H1 (cell line): ENCODE measurements at regions not wholly inside any gene's neighbourhood (a gene's known extent, or its start where the extent isn't known, plus 50 kb on each side); places are given as distances from the start of the nearest gene placed in this dataset.

Experiments used
- CTCF ChIA-PET: fragments of 300-600 bp; sonication (Branson Sonifier 250); formaldehyde crosslinking; loops from one replicate; lab custom pipeline; 2021; ENCODE audit not compliant: partially characterized antibody; lab: Charles Lee
- POLR2A ChIA-PET: fragments of 300-600 bp; sonication (Branson Sonifier 250); formaldehyde crosslinking; loops from one replicate; lab custom pipeline; 2021; ENCODE audit warnings: inconsistent platforms; ENCODE audit not compliant: partially characterized antibody; lab: Charles Lee
- DNase-seq, 2 experiments: peaks; one replicate each; pipeline versions ENCODE4 v3.0.0 to v3.0.0-alpha.2; 2010 to 2022; ENCODE audit warnings: low spot score in 2 of 2, low read depth in 1 of 2, mixed read lengths in 1 of 2
- FAIRE-seq: peaks from 2 replicates; lab custom pipeline; 2011; peaks lifted over from hg19 to GRCh38; lab: Jason Lieb, UNC
- H2AFZ ChIP-seq: 2 replicates; pipeline ENCODE4 v1.8.1; 2012; ENCODE audit warnings: low read length, inconsistent platforms
- H2AK5ac ChIP-seq: 2 replicates; pipeline ENCODE4 v1.6.1; 2013; ENCODE audit warnings: low read depth, low read length
- H2BK120ac ChIP-seq: replicated peaks from 2 replicates; pipeline ENCODE3; 2013; ENCODE audit warnings: low read depth, low read length, inconsistent platforms
- H2BK12ac ChIP-seq: 2 replicates; pipeline ENCODE4 v1.6.1; 2013; ENCODE audit warnings: low read depth, low read length
- H2BK15ac ChIP-seq: 2 replicates; pipeline ENCODE4 v1.6.1; 2013; ENCODE audit warnings: low read length
- H2BK20ac ChIP-seq: 2 replicates; pipeline ENCODE4 v1.6.1; 2013; ENCODE audit warnings: low read length
- H2BK5ac ChIP-seq: 2 replicates; pipeline ENCODE4 v1.6.1; 2013; ENCODE audit warnings: low read depth, low read length
- H3K14ac ChIP-seq: 2 replicates; pipeline ENCODE4 v1.6.1; 2013; ENCODE audit warnings: inconsistent platforms; ENCODE audit not compliant: insufficient read length
- H3K18ac ChIP-seq: 2 replicates; pipeline ENCODE4 v1.6.1; 2013; ENCODE audit warnings: low read length; ENCODE audit errors: extremely low read depth
- H3K23ac ChIP-seq: 2 replicates; pipeline ENCODE4 v1.6.1; 2013; ENCODE audit warnings: inconsistent platforms; ENCODE audit not compliant: insufficient read length
- H3K23me2 ChIP-seq: 2 replicates; pipeline ENCODE4 v1.6.1; 2013; ENCODE audit warnings: low read depth, low read length
- H3K27ac ChIP-seq: 2 replicates; pipeline ENCODE4 v1.6.1; 2011; ENCODE audit warnings: low read depth, low read length, inconsistent platforms
- H3K27me3 ChIP-seq, 4 experiments: replicated peaks in 1 of 4; 1 replicate in 1 of 4; 2 replicates in 3 of 4; pipeline versions ENCODE4 v1.6.1 to v1.8.1; 2011 to 2013; ENCODE audit warnings: low read length in 3 of 4, mild to moderate bottlenecking in 3 of 4, inconsistent platforms in 2 of 4, mixed read lengths in 2 of 4, moderate library complexity in 1 of 4; ENCODE audit not compliant: control insufficient read depth in 3 of 4, insufficient read depth in 3 of 4; ENCODE audit errors: extremely low read depth in 1 of 4
- H3K36me3 ChIP-seq, 4 experiments: 2 replicates each; pipeline versions ENCODE4 v1.6.1 to v1.8.1; 2011 to 2013; ENCODE audit warnings: mild to moderate bottlenecking in 4 of 4, low read length in 3 of 4, moderate library complexity in 2 of 4, control low read depth in 1 of 4, inconsistent platforms in 1 of 4; ENCODE audit not compliant: insufficient read depth in 4 of 4, control insufficient read depth in 2 of 4
- H3K4ac ChIP-seq: replicated peaks from 2 replicates; pipeline ENCODE3; 2013; ENCODE audit warnings: low read length, low read depth, mixed read lengths, inconsistent platforms; ENCODE audit not compliant: insufficient read length
- H3K4me1 ChIP-seq, 4 experiments: replicated peaks in 1 of 4; 1 replicate in 1 of 4; 2 replicates in 3 of 4; pipeline versions ENCODE4 v1.6.1 to v1.8.1; 2011 to 2013; ENCODE audit warnings: low read length in 3 of 4, inconsistent platforms in 2 of 4, mixed read lengths in 1 of 4; ENCODE audit not compliant: insufficient read depth in 4 of 4, control insufficient read depth in 3 of 4
- H3K4me2 ChIP-seq, 2 experiments: 2 replicates each; pipeline versions ENCODE4 v1.6.1 to v1.8.1; 2011 to 2013; ENCODE audit warnings: low read depth in 2 of 2, low read length in 2 of 2, control low read depth in 1 of 2, inconsistent platforms in 1 of 2, mild to moderate bottlenecking in 1 of 2; ENCODE audit not compliant: insufficient read depth in 1 of 2
- H3K4me3 ChIP-seq, 4 experiments: fragments of 200-600, 300-600 bp in 1 of 4; sonication (generic), shearing (Covaris generic), sonication (Bioruptor Twin) in 1 of 4; 2 replicates each; pipeline versions ENCODE4 v1.5.1 to v1.8.1; 2011 to 2016; ENCODE audit warnings: low read length in 4 of 4, low read depth in 3 of 4, control low read depth in 2 of 4, inconsistent platforms in 2 of 4, mild to moderate bottlenecking in 2 of 4, mixed read lengths in 1 of 4, moderate library complexity in 1 of 4; ENCODE audit not compliant: insufficient read depth in 2 of 4; ENCODE audit errors: extremely low read depth in 1 of 4
- H3K56ac ChIP-seq: replicated peaks from 2 replicates; pipeline ENCODE3; 2013; ENCODE audit warnings: low read depth, mild to moderate bottlenecking, mixed read lengths, low read length, inconsistent platforms; ENCODE audit not compliant: insufficient read length
- H3K79me1 ChIP-seq: 2 replicates; pipeline ENCODE4 v1.6.1; 2013; ENCODE audit warnings: low read depth, low read length, control low read depth
- H3K79me2 ChIP-seq, 2 experiments: 2 replicates each; pipeline versions ENCODE4 v1.6.1 to v1.8.1; 2012 to 2013; ENCODE audit warnings: low read length in 2 of 2, mild to moderate bottlenecking in 2 of 2, inconsistent platforms in 1 of 2; ENCODE audit not compliant: insufficient read depth in 2 of 2, control insufficient read depth in 1 of 2
- H3K9ac ChIP-seq, 4 experiments: replicated peaks in 1 of 4; 1 replicate in 1 of 4; 2 replicates in 3 of 4; pipeline versions ENCODE4 v1.6.1 to v1.8.1; 2011 to 2013; ENCODE audit warnings: low read depth in 3 of 4, low read length in 3 of 4, control low read depth in 2 of 4, mild to moderate bottlenecking in 2 of 4, moderate library complexity in 2 of 4, inconsistent platforms in 1 of 4; ENCODE audit errors: extremely low read depth in 1 of 4
- H3K9me3 ChIP-seq, 2 experiments: 2 replicates each; pipeline versions ENCODE4 v1.6.1 to v1.8.1; 2012 to 2013; ENCODE audit warnings: mild to moderate bottlenecking in 2 of 2, moderate library complexity in 2 of 2, control low read depth in 1 of 2, inconsistent platforms in 1 of 2, low read depth in 1 of 2, low read length in 1 of 2, mixed read lengths in 1 of 2; ENCODE audit not compliant: insufficient read depth in 2 of 2
- H4K20me1 ChIP-seq, 2 experiments: replicated peaks in 1 of 2; 2 replicates each; pipeline versions ENCODE3 to v1.8.1; 2011 to 2013; ENCODE audit warnings: inconsistent platforms in 2 of 2, low read length in 2 of 2, mild to moderate bottlenecking in 1 of 2; ENCODE audit not compliant: insufficient read depth in 2 of 2, control insufficient read depth in 1 of 2
- H4K5ac ChIP-seq: 2 replicates; pipeline ENCODE4 v1.6.1; 2013; ENCODE audit warnings: low read length, low read depth, mixed read lengths, inconsistent platforms; ENCODE audit not compliant: insufficient read length
- H4K8ac ChIP-seq: 2 replicates; pipeline ENCODE4 v1.8.0; 2013; ENCODE audit warnings: mild to moderate bottlenecking, moderate library complexity, low read length, inconsistent platforms; ENCODE audit not compliant: insufficient read depth; ENCODE audit errors: extremely low read depth
- H4K91ac ChIP-seq: replicated peaks from 2 replicates; pipeline ENCODE3; 2013; ENCODE audit warnings: low read length, mixed read lengths, inconsistent platforms; ENCODE audit not compliant: insufficient read length
- BACH1 ChIP-seq: IDR thresholded peaks from 2 replicates; pipeline ENCODE4 v1.6.1; 2012; ENCODE audit warnings: low read length, improper control_type of control experiment
- BRCA1 ChIP-seq: IDR thresholded peaks from 2 replicates; pipeline ENCODE4 v1.6.1; 2012; ENCODE audit warnings: low read depth, low read length, improper control_type of control experiment
- CTCF ChIP-seq, 3 experiments: IDR thresholded peaks; 1 replicate in 2 of 3; 2 replicates in 1 of 3; pipeline versions ENCODE4 v1.5.1 to v1.6.1; 2011; ENCODE audit warnings: low read length in 3 of 3, mild to moderate bottlenecking in 3 of 3, inconsistent platforms in 2 of 3, low read depth in 1 of 3, moderate library complexity in 1 of 3; ENCODE audit not compliant: insufficient read depth in 1 of 3; ENCODE audit errors: control extremely low read depth in 1 of 3
- SIRT6 ChIP-seq: IDR thresholded peaks from one replicate; pipeline ENCODE4 v1.7.1; 2012; ENCODE audit warnings: low read length, inconsistent platforms
- TEAD4 ChIP-seq: IDR thresholded peaks from 2 replicates; pipeline ENCODE4 v1.6.1; 2012; ENCODE audit warnings: low read depth, low read length, inconsistent platforms, mixed read lengths
- WGBS, 2 experiments: shearing (Covaris generic) in 1 of 2; methylation state at CpG; one replicate each; pipeline versions ENCODE4 v1.1.6 to v1.1.7; 2013 to 2015; ENCODE audit warnings: low lambda C conversion rate in 2 of 2, mixed read lengths in 2 of 2, inconsistent platforms in 1 of 2, low coverage in 1 of 2, missing lambda C conversion rate in 1 of 2; ENCODE audit not compliant: insufficient replicate concordance in 2 of 2, insufficient coverage in 1 of 2, insufficient read length in 1 of 2; ENCODE audit errors: extremely low coverage in 1 of 2, missing lambda C conversion rate in 1 of 2; 5-methylcytosine and 5-hydroxymethylcytosine counted together

GRCh38 chr13:38490657-38491056, 141.0 kb downstream of the UFM1 start:
- Histone ChIP-seq H3K79me1 (no peaks in the 10 kb centered on the region), H3K4me2 (no peak overlapping the region), H3K4me3 (no peak overlapping the region), H3K4me1 (no peaks in the 10 kb centered on the region), H3K14ac (no peak overlapping the region), H3K4ac (no peak overlapping the region), H3K56ac (no peak overlapping the region), H3K27me3 (no peaks in the 10 kb centered on the region), H3K23me2 (no peaks in the 10 kb centered on the region), H4K20me1 (no peaks in the 10 kb centered on the region), H3K18ac (no peak overlapping the region), H4K91ac (no peak overlapping the region), H2BK15ac (no peak overlapping the region), H2AK5ac (no peak overlapping the region), H3K36me3 (no peaks in the 10 kb centered on the region), H2BK120ac (no peak overlapping the region), H3K9me3 (no peaks in the 10 kb centered on the region), H3K79me2 (no peaks in the 10 kb centered on the region), H2BK20ac (no peak overlapping the region), H3K23ac (no peak overlapping the region), H3K27ac (no peak overlapping the region), H3K9ac (no peak overlapping the region), H4K5ac (no peak overlapping the region), H4K8ac (no peak overlapping the region), H2BK5ac (no peak overlapping the region), H2AFZ (no peak overlapping the region), H2BK12ac (no peak overlapping the region)
- DNase-seq (no peak), FAIRE-seq (no peak)
- TF ChIP-seq BACH1 (no peak), SIRT6 (no peak), TEAD4 (no peak), CTCF (IDR thresholded peaks at IDR 0.05; ENCODE audit: control extremely low read depth in 1 of 3, insufficient read depth in 1 of 3, low read depth in 1 of 3, low read length in 3 of 3) (no peak), BRCA1 (no peak)
- ChIA-PET CTCF (no interaction called here), POLR2A (no interaction called here)
- WGBS, 2 experiments = 89% methylated on average over 2 of the region's 3 CpGs; no CpG with 5 or more reads in 1 of the 2 experiments
